HEK293T (cell line): ENCODE measurements at regions not wholly inside any gene's neighbourhood (a gene's known extent, or its start where the extent isn't known, plus 50 kb on each side); places are given as distances from the start of the nearest gene placed in this dataset.

Experiments used
- CTCF ChIA-PET: fragments of 350-600 bp; formaldehyde crosslinking; extraction: SDS; loops from one replicate; lab custom pipeline; 2021; ENCODE audit warnings: antibody characterized with exemption, inconsistent platforms; lab: Yijun Ruan, JAX
- POLR2A ChIA-PET: fragments of 350-600 bp; formaldehyde crosslinking; extraction: SDS; loops from one replicate; lab custom pipeline; 2020; ENCODE audit warnings: antibody characterized with exemption, inconsistent platforms; lab: Yijun Ruan, JAX
- DNase-seq: peaks from one replicate; pipeline ENCODE4 v3.0.0; 2012; ENCODE audit warnings: mixed read lengths; ENCODE audit errors: extremely low spot score
- ARNT ChIP-seq: fragments of 450-650 bp; IDR thresholded peaks from 2 replicates; pipeline ENCODE4 v1.6.1; 2017; ENCODE audit warnings: mild to moderate bottlenecking
- BHLHE40 ChIP-seq: fragments of 450-650 bp; IDR thresholded peaks from 2 replicates; pipeline ENCODE4 v1.6.1; 2016; ENCODE audit warnings: mild to moderate bottlenecking, moderate library complexity, borderline replicate concordance
- CTBP1 ChIP-seq: fragments of 450-650 bp; IDR thresholded peaks from 2 replicates; pipeline ENCODE4 v1.6.1; 2016; ENCODE audit warnings: borderline replicate concordance
- ELF4 ChIP-seq: fragments of 450-650 bp; IDR thresholded peaks from 2 replicates; pipeline ENCODE4 v1.6.1; 2017; ENCODE audit warnings: antibody characterized with exemption
- FOXA1 ChIP-seq: fragments of 450-650 bp; IDR thresholded peaks from 2 replicates; pipeline ENCODE4 v1.6.1; 2016; ENCODE audit warnings: mild to moderate bottlenecking
- FOXK2 ChIP-seq: fragments of 450-650 bp; IDR thresholded peaks from 2 replicates; pipeline ENCODE4 v1.6.1; 2016; ENCODE audit warnings: mild to moderate bottlenecking
- FOXM1 ChIP-seq: fragments of 450-650 bp; IDR thresholded peaks from 2 replicates; pipeline ENCODE4 v1.6.1; 2017; ENCODE audit warnings: mild to moderate bottlenecking, borderline replicate concordance
- HDGF ChIP-seq: fragments of 450-650 bp; IDR thresholded peaks from 2 replicates; pipeline ENCODE4 v1.6.1; 2017; ENCODE audit warnings: antibody characterized with exemption, borderline replicate concordance
- L3MBTL2 ChIP-seq: fragments of 450-650 bp; conservative IDR thresholded peaks from 2 replicates; pipeline ENCODE4 v1.6.1; 2016; ENCODE audit warnings: mild to moderate bottlenecking
- LEF1 ChIP-seq: fragments of 450-650 bp; IDR thresholded peaks from 2 replicates; pipeline ENCODE4 v1.6.1; 2017; ENCODE audit warnings: mild to moderate bottlenecking, borderline replicate concordance
- NFRKB ChIP-seq: fragments of 450-650 bp; IDR thresholded peaks from 2 replicates; pipeline ENCODE4 v1.6.1; 2016; ENCODE audit warnings: mild to moderate bottlenecking, moderate library complexity
- PKNOX1 ChIP-seq: fragments of 450-650 bp; IDR thresholded peaks from 2 replicates; pipeline ENCODE4 v1.6.1; 2016
- SP1 ChIP-seq: fragments of 450-650 bp; IDR thresholded peaks from 2 replicates; pipeline ENCODE4 v1.6.1; 2017
- SUZ12 ChIP-seq: fragments of 450-650 bp; IDR thresholded peaks from 2 replicates; pipeline ENCODE4 v1.6.1; 2016; ENCODE audit warnings: mild to moderate bottlenecking
- TARDBP ChIP-seq: fragments of 450-650 bp; IDR thresholded peaks from 2 replicates; pipeline ENCODE4 v1.6.1; 2016
- ZNF384 ChIP-seq: fragments of 450-650 bp; IDR thresholded peaks from 2 replicates; pipeline ENCODE4 v1.6.1; 2016

- TF ChIP-seq NFRKB: no peak
- CTCF ChIA-PET: no interaction called here
- POLR2A ChIA-PET: no interaction called here
- DNase-seq: no peak
These were observed 1300.5 kb downstream of the TMEM121 start for GRCh38 chr14:106826833-106827369.

- POLR2A ChIA-PET: no interaction called here
- TF ChIP-seq CTBP1 (no peak), TARDBP (no peak), BHLHE40 (no peak)
- CTCF ChIA-PET: interaction anchor here (1.2 to 1.3 kb wide), 2 partner anchors 10 kb away, joined by 3 to 5 read pairs; no protein-coding TSS in a partner anchor
- DNase-seq: no peak
These were observed 1304.9 kb downstream of the TMEM121 start for GRCh38 chr14:106831322-106831720.

GRCh38 chr14:106837870-106838269, 1311.5 kb downstream of the TMEM121 start:
- TF ChIP-seq CTBP1: no peak
- TF ChIP-seq L3MBTL2: no peak
- no peak for TF ChIP-seq FOXM1
- TF ChIP-seq ELF4: no peak
- no peak for TF ChIP-seq FOXA1
- no peak for TF ChIP-seq TARDBP
- no peak for TF ChIP-seq ZNF384
- POLR2A ChIA-PET: no interaction called here
- DNase-seq: no peak
- CTCF ChIA-PET: no interaction called here

- ChIA-PET CTCF (no interaction called here), POLR2A (no interaction called here)
- TF ChIP-seq PKNOX1: no peak
- no peak for TF ChIP-seq ARNT
- no peak for TF ChIP-seq FOXK2
- no peak for DNase-seq
These were observed 1312.8 kb downstream of the TMEM121 start for GRCh38 chr14:106838991-106839769.

- POLR2A ChIA-PET: no interaction called here
- CTCF ChIA-PET: interaction anchor here (1.1 kb wide), 2 partner anchors 9 to 33 kb away, joined by 5 to 6 read pairs; no protein-coding TSS in a partner anchor
- no peak for DNase-seq
- TF ChIP-seq ELF4 (no peak), LEF1 (no peak), FOXK2 (no peak), SUZ12 (no peak), ZNF384 (no peak), TARDBP (no peak), SP1 (no peak), FOXM1 (no peak), BHLHE40 (no peak), HDGF (no peak), NFRKB (no peak), L3MBTL2 (no peak), FOXA1 (no peak), PKNOX1 (no peak), CTBP1 (no peak), ARNT (no peak)
These were observed 1313.9 kb downstream of the TMEM121 start for GRCh38 chr14:106840258-106840657.

GRCh38 chr14:106840991-106841390, 1314.6 kb downstream of the TMEM121 start:
- TF ChIP-seq NFRKB: no peak
- TF ChIP-seq CTBP1: no peak
- TF ChIP-seq FOXM1: no peak
- TF ChIP-seq LEF1: no peak
- TF ChIP-seq FOXA1: no peak
- TF ChIP-seq SUZ12: no peak
- no peak for TF ChIP-seq L3MBTL2
- TF ChIP-seq HDGF: no peak
- POLR2A ChIA-PET: no interaction called here
- DNase-seq: no peak
- CTCF ChIA-PET: interaction anchor here (1.1 kb wide), 2 partner anchors 10 to 33 kb away, joined by 5 to 6 read pairs; no protein-coding TSS in a partner anchor

GRCh38 chr14:106841701-106842100, 1315.3 kb downstream of the TMEM121 start:
- POLR2A ChIA-PET: no interaction called here
- TF ChIP-seq PKNOX1 (no peak), BHLHE40 (no peak), CTBP1 (no peak), ELF4 (no peak), TARDBP (no peak), ZNF384 (no peak), FOXK2 (no peak), FOXM1 (no peak), HDGF (no peak), NFRKB (no peak), L3MBTL2 (no peak), FOXA1 (no peak), SP1 (no peak), SUZ12 (no peak), ARNT (no peak), LEF1 (no peak)
- DNase-seq: no peak
- CTCF ChIA-PET: interaction anchor here (1.1 kb wide), 1 partner anchor 32 kb away, joined by 6 read pairs; no protein-coding TSS in a partner anchor
